Neural cell (in vitro differentiated cells): ENCODE measurements at regions not wholly inside any gene's neighbourhood (a gene's known extent, or its start where the extent isn't known, plus 50 kb on each side); places are given as distances from the start of the nearest gene placed in this dataset.

Experiments used
- EP300 ChIP-seq: fragments of 450-650 bp; conservative IDR thresholded peaks from 2 replicates; pipeline ENCODE4 v1.6.1; 2014; ENCODE audit warnings: antibody characterized with exemption, mild to moderate bottlenecking, moderate library complexity; ENCODE audit not compliant: poor library complexity, severe bottlenecking
- EZH2 ChIP-seq: fragments of 200-600, 300-800 bp; shearing (Covaris generic), sonication (generic); IDR thresholded peaks from 2 replicates; pipeline ENCODE4 v1.6.1; 2014; ENCODE audit warnings: antibody characterized with exemption, low read length, borderline replicate concordance, mild to moderate bottlenecking; ENCODE audit not compliant: insufficient read depth, poor library complexity, severe bottlenecking
- POLR2AphosphoS5 ChIP-seq: IDR thresholded peaks from 2 replicates; pipeline ENCODE4 v1.6.1; 2012
- TF ChIP-seq, protein P1 (sequence below): fragments of 450-650 bp; IDR thresholded peaks from 2 replicates; pipeline ENCODE4 v1.5.1; 2014; ENCODE audit warnings: antibody characterized with exemption, mild to moderate bottlenecking, moderate library complexity; ENCODE audit not compliant: poor library complexity, severe bottlenecking

DNA sequence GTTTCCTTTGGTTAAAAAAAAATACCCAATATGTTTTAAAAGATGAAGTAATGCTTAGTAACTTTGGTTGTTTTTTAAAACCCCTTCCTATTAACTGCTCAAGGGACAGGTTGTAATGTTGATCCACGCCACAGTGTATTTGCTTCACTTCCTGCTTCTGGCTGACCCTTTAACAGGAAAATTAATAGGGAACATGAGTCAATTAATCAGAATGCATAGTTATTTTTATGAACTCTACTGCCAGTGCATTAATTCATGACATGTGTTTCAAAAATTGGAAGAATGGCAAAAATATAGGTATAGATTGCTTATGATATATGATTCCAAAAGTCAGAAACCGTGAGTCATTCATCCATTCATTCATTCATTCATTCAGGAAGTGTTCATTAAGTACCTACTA lies 204.8 kb downstream of the SETD4 start:
- TF ChIP-seq, protein P1, sequence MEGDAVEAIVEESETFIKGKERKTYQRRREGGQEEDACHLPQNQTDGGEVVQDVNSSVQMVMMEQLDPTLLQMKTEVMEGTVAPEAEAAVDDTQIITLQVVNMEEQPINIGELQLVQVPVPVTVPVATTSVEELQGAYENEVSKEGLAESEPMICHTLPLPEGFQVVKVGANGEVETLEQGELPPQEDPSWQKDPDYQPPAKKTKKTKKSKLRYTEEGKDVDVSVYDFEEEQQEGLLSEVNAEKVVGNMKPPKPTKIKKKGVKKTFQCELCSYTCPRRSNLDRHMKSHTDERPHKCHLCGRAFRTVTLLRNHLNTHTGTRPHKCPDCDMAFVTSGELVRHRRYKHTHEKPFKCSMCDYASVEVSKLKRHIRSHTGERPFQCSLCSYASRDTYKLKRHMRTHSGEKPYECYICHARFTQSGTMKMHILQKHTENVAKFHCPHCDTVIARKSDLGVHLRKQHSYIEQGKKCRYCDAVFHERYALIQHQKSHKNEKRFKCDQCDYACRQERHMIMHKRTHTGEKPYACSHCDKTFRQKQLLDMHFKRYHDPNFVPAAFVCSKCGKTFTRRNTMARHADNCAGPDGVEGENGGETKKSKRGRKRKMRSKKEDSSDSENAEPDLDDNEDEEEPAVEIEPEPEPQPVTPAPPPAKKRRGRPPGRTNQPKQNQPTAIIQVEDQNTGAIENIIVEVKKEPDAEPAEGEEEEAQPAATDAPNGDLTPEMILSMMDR: no peak
- TF ChIP-seq POLR2AphosphoS5: no peak
- TF ChIP-seq EP300: no peak
- TF ChIP-seq EZH2: no peak
